GM19043 (cell line): ENCODE measurements at regions not wholly inside any gene's neighbourhood (a gene's known extent, or its start where the extent isn't known, plus 50 kb on each side); places are given as distances from the start of the nearest gene placed in this dataset.
A peak's percentile ranks its signal among the peaks of the same experiment; 100 is the strongest.

Source experiments
- ATAC-seq: cut with Tn5 transposase; IDR thresholded peaks from one replicate; pipeline ENCODE4 v1.9.1; 2021; ENCODE audit warnings: low read depth; ENCODE audit not compliant: unreplicated experiment

DNA sequence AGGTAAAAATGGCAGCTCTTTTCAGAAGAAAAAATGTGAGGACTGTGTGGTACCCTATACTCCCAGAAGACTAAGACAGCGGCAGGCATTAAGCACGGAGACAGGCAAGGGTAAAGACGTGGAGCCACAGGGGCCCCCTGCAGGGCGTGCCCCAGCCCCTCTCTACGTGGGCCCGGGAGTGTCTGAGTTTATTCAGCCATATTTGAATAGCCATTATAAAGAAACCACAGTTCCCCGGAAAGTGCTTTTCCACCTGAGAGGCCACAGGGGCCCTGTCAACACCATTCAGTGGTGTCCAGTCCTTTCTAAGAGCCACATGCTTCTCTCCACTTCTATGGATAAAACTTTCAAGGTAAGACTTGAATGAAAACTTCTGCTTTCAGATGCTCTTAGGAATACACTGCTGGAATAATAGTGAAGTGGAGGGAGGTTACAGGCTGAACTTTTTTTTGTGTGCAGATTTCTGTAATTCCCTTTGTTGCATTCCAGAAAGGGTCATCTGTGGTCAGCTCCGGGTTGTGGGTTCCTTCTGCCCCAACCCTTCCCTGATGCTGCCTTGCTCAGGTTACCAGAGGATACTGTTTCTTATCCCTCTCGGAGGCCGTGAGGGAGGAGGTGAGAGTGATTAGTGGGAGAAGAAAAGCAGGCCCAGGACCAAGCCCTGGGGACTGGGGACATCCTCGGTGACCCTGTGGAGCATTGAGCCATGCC lies 58.4 kb downstream of the SLC25A47 start:
- no peak for ATAC-seq

DNA sequence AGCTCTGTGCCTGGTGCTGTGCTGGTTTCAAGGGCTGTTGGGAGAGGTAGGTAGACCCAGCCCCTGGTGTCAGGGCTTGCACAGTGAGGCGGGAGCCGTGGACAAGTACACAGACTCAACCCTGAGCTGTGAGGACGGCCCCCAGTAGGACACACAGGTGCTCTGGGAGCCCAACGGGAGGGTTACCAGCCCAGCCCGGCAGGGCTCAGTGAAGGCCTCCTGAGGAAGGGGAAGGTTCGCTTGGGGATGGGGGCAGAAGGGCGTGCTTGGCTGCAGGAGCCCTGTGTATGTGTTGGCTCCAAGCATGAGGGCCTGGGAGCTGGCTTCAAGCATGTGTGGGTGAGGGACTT lies 58.9 kb downstream of the SLC25A47 start:
- ATAC-seq: no peak

DNA sequence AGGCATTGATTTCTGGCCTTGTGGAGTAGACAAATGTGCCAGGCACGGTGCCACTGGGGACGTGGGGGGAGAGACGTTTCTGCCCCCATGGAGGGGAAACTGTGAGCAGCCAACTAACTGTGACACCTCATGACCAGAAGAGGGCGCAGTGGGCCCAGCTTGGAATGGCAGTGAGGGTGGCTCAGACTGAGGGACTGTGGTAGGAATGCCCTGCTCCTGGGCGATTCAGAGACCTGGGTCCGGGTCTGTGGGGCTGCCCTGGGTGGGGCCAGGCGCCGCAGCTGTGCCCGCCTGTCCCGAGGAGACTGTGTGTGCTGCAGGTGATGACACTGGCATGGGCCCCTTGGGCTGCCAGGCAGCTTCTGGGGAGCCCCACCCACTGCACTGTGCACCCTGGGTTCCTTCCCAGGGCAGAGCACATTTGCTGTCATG lies 60.6 kb downstream of the SLC25A47 start:
- ATAC-seq: peak; percentile 64

DNA sequence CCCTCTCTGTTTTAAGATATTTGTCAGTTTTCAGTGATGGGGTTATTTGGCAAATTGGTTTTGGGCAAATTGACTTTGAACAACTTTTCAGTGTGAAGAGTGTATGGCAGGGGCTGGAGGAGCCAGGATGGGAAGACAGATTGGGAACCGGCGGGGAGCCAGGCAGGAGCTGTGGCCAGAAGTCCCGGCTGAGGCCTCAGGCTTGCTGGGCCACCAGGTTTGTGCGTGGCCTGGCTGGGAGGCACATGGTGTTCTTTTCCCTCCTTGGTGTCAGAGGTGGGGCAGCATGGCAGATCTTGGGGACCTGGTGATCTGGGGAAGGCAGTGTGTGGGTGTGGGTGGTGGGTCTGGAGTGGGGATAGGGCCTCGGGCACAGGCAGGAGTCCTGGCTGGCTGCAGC lies 61.1 kb downstream of the SLC25A47 start:
- ATAC-seq: no peak

DNA sequence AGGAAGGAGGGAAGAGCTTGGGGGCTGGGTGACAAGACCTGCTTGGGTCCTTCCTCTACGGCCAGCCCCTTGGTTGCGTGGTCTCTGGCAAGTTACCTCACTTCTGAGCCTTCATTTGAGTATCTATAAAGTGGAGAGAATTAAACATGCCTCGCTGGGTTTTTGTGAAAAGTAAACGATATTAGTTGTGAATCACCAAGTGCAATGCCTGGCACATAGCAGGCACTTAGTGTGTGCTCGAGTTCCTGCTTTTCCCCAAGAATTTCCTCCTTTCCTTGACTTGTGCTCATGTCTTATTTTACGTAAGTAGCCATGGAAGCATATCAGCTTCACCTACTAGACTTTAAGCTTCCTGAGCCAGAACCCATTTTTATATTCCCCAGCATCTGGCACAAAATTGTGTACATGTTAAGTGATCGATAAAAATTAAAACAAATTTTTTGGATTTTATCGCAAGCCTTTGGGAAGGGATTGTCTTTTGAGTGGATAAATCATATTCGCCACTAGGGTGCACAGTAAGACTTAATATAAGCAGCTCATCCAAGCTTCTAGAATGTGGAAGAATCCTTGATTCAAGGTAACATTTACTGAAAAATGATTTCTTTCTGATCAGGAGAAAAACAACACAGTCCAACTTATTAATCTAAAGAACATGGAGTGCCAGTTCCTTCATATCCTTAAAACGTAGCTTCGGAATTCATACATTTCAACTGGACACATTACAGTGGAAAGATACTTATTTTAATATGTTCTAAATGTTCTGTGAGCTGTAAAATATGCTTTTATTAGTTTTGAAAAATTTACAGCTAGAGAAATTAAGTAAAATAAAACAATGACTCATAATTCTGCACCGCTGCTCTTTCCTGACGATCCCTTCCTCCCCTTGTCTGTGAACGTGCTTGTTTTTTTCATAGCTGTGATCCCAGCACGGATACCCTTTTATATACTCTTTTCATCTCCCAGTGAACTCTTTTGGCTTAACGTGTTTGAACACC lies 62.0 kb downstream of the SLC25A47 start:
- ATAC-seq: no peak

DNA sequence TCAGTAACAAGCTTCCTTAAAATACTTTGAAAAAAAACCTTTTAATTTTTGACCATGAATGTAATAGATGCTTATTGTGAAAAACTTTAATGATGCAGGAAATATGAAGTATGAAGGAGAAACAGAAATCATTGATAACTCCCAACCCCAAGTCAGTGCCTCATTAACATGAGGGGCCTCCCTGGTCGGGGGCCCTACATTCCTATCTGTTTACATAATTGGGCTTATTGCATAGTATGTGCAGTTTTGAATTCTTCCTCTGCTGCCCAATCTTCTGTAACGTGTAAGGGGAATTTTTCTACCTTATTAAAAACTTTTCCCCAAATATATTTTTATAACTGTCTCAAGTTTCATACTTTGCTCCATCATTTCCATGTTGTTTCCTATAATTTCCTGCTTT lies 63.0 kb downstream of the SLC25A47 start:
- ATAC-seq: no peak

DNA sequence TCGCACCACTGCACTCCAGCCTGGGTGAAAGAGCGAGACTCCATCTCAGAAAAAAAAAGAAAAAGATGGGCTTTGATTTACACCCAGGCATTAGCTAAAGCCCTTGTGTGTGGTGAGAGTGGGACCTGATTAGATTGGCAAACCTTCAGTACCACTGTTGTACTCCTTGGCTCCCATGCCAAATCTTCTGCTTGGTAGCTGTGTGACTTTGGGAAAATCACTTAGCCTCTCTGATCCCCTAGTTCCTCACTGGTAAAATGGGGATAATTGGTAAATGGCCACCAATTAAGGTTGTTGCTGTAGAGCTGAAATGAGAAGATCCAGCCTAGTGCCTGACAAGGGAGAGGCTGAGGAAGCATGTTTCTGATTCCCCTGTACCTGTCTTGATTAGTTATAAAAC lies 63.7 kb downstream of the SLC25A47 start:
- no peak for ATAC-seq

DNA sequence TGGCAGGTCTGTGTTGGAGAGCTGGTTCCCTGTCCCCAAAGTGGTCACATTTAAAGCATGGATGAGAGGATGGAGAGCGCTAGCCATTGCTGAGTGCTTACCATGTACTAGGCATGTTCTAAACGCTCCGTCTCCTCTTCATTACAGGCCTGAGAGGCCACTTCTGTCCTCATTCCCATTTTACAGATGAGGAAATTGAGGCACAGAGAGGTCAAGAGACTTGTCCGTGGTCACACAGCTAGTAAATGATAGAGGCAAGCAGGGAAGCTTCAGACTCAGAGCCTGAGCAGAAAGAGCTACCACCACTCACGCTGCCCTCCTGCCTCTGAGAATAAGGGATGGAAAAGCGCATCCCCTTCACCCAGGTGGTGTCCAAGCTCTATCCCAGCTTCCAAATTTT lies 64.3 kb downstream of the SLC25A47 start:
- no peak for ATAC-seq

DNA sequence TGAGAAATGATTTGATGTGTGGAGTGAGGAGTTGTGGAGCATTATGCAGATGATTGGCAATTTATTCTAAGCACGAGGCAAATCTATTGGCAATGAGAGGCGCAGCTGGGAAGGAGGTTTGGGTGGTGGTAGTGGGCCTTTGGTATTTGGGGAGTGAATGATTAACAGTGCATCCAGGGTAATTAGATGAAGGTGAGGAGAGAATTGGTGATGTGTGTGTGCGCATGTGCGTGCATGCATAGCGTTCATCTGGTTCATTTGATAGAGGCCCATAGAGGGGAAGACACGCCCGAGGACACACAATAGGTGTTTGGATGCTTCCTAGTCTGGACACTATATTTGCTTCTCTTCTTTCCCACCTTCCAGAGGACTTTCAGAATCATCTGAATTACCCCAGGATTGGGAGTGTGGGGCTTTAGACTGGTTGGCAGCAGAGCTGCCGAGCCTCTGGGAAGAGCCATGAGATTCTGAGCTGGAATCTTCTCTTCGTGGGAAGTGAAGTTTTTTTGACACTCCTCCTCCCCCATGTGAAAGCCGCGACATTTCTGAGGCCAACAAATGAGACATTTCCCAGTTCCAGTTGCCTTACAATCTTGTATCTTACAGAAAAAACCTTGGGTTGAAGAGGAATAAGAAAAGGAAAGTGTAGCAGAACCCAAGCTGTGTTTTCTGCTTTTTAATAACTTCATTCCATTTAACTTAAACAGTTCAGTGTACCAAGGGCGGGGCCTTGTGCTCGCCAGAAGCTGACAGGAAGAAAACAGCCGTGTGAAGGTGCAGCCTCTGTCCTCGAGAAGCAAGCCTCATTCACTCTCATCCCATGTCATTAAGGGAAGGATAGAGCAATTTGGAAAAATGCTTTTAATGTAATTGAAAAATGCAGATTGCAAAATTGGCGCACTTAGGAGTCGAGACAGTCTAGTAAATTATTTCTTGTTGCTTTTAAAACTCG lies 65.2 kb downstream of the SLC25A47 start:
- ATAC-seq: no peak

DNA sequence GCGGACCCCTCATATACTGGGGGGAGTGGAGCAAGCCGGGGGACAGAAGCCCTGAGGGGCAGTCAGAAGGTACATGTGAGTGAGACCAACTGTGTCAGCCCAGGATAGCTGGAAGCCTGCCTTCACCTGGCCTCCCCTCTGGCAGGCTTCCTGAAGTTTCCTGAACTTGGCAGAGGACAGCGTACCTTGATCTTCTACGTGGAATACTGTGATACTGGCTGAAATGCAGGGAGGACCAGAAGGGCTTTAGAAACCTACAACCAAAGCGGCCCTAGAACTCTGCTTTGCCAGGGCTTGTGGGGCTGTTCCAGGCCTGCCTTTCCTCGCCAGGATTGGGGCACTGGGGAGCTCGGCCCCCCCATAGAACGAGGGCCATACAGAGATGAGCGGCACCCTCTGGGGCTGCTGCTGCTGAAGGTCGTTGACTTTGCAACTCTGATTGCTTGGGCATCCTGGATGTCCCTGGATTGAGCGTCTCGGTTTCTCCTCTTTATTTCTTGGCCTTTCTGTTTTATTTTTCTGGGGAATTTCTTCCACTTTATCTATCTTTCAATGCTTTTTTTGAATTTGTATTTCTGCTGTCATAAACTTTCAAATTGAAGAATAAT lies 66.5 kb downstream of the SLC25A47 start:
- ATAC-seq: no peak

DNA sequence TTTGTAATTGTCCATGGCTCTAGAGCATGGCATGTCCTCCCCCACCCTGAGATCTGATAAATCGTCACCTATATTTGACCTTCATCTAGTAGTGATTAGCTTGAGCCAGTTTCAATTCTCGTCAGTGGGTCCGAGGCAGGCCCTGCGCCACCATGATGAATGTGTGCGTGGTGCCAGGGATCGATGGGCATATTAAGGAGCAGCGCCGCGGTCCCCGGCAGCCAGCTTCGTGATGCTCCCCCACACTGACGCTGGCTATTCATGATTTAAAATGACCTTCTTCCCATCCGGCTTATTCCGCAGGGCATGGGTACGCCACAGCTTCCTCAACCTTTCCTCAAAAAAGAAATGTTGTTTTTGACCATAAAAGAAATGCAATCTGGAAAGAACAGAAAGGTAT lies 68.0 kb downstream of the SLC25A47 start:
- ATAC-seq: no peak

DNA sequence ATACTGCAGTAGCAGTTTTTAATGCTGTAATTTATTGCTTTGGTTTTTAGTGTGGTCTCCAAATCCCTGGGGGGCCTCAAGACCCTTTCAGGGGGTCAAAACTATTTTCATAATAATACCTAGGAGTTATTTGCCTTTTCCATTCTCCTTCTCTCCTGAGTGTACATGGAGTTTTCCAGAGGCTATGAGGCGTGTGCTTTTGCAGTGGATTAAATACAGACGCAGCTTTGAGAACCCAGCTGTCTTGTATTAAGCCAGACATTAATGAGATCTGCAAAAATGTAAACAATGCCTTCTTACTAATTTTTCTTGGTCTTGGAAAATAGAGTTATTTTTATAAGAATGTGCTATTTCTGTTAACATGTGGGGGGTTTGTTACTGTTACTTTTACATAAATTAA lies 68.6 kb downstream of the SLC25A47 start:
- ATAC-seq: no peak

DNA sequence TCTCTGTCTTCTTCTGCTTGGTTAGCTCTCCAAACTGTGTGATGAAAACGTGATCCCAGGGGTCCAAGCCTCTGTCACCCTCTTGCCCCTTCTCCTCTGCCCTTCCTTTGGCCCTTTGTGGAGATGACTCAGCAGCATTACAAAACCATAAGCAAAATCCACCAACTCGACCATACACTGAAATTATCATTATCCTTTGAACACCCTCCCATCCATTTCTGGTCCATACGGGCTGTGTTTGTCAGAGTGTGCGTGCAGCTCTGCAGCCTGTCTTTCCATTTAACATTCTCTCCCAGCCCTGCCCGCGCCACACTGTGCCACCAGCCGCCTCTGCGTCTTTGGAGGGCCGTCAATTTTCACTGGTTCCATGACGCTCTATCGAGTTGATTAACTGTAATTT lies 69.2 kb downstream of the SLC25A47 start:
- ATAC-seq: no peak

DNA sequence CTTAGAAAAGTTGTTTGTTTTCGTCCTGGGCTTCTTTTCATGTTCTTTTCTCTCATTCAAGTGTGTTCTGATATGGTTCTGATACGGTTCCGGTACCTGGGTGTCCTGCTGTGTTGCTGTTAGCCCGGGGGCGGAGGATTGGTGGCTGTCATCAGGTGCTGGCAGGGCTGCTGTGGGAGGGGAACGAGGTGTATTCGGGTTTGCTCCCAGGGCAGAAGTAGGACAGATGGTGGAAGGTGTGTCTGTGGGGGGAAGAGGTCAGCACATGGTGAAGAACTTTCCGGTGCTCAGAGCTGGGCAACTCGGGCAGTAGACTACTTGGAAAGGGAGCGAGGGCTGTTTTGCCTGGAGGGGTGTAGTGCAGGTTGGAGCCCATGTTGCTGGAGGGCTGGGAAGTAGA lies 70.2 kb downstream of the SLC25A47 start:
- no peak for ATAC-seq

DNA sequence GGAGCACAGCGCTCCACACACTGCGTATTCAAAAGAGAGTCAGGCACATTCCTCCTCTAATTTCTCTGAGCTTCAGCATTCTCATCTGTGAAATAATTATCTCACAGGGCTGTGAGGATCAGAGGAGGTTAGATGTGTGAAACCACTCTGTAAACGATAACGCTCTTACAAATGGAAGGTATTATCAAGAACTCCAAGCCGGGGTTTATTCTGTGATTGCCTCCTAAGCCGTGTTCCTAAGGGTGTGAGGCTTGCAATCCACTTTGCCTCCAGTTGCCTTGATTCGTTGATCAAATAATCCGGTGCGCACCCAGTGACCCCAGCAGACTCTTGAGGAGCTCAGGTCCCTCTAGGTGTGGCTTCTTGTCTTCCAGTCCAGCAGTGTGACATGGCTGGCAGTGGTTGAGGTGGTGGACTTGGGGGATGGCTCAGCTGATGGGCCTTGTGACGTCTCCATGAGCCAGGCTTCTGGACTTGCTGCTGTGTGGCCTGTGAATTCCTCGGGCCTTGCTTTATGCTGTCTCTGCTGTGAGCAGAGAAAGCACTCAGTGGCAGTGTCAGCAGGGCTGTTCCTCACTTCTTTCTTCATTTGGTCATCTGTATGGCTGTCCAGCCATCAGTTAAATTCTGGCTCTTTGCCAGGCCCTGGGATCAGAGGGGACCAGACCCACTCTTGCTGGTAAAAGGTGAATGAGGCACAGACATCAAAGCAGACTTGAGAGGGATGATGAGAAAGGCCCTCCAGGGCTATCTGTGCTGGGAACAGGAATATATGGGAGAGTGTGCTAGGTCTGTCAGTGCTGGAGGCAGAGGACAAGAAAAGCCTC lies 71.0 kb downstream of the SLC25A47 start:
- ATAC-seq: no peak

DNA sequence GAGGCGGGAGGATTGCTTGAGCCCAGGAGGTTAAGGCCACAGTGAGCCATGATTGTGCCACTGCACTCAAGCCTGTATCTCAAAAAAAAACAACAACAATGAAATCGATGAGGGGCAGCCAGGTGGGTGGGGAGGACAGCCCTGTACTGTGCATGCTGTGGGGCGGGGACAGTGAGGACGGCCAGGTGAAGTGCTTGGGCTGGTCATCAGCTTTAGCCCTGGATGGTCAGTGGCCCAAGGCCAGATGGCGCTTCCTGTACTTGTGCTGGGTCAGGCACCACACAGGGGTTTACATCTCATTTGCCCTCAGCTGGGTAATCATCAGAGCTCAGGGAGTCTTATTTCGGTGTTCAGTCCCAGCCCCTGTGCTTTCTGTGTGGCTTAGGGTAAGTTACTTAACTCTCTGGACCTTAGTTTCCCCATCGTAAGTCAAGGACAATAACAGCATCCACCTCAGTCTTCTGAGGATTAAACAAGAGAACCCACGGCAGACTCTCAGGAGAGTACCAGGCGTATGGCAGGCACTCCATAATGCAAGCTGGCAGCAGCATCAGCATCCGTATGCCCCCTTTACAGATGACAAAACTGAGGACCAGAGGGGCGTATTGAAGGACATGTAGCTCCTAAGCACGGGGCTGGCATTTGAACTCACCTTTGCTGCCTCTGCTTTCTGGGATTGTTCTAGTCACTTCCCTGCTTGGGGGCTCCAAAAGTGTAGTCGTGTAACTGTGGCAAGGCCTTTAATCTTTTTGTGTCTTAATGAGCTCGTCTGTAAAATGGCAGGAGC lies 71.9 kb downstream of the SLC25A47 start:
- ATAC-seq: no peak

DNA sequence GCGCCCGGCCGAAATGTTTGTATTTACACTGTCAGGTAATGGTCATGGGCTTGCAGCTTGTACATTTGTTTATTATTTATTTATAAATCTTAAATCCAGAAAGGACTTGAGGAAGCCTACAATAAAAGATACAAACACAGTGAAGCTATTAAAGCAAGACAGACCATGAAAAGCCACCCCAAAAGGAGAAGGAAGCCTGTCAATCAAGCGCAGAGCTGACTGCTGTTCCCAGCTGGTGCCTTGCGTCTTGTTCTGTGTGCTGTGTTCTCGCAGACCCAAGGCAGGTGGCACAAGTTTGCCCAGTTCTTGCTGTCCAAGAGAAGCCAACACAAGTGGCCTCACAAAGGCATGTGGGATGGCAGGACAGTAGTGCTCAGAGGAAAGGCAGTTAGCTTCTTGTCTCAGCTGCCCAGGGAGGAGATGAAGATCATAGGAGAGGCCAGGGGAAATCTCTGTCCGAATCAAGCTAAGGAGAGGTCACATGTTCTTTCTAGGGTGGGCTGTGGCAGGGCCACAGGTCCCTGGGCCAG lies 73.2 kb downstream of the SLC25A47 start:
- no peak for ATAC-seq

DNA sequence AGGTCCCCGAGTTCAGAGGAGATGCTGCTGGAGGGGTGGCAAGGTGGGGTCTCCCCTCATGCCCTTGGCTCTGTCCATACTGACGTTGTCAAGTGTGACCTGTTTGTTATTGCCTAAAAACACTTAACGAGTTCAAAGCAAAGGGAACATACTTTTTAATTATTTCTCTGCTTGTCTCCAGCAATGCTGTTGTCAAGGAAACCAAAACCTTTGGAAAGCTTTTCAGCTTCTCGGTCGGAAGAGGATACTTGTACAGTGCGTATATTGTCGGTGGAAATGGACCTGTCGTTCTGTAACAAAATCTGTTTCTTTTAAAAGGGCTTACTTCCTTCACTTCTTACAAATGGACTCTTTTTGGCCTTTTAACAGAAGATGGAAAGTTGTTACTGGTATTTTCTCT lies 73.9 kb downstream of the SLC25A47 start:
- ATAC-seq: no peak
